Fibroblast of peridontal ligament (primary cell): ENCODE measurements at regions not wholly inside any gene's neighbourhood (a gene's known extent, or its start where the extent isn't known, plus 50 kb on each side); places are given as distances from the start of the nearest gene placed in this dataset.

ENCODE experiments used
- DNase-seq: peaks from one replicate; pipeline ENCODE4 v3.0.0-alpha.2; 2010; ENCODE audit errors: extremely low read depth

- DNase-seq = no peak
Observed at GRCh38 chr6:138607478-138608433, 108.5 kb upstream of the NHSL1 start.

DNA sequence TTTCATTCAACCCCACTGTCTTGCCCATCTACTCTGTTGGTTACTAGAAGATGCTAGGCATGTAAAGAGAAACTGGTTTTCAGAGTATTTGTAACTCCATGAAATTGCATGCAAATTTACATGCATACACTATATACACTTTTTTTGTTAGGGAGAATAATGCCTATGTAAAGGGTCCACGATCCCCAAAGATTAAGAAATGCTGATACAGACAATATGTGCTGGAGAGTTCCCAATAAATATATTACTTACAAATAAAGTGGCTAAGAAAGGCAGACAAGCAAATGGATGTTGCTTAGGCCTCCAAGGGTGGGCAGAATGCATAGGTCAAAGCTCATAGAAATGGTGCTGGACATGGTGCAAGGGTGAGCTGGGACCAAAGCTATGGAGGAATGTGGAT, 109.6 kb upstream of the NHSL1 start:
- DNase-seq = no peak

DNA sequence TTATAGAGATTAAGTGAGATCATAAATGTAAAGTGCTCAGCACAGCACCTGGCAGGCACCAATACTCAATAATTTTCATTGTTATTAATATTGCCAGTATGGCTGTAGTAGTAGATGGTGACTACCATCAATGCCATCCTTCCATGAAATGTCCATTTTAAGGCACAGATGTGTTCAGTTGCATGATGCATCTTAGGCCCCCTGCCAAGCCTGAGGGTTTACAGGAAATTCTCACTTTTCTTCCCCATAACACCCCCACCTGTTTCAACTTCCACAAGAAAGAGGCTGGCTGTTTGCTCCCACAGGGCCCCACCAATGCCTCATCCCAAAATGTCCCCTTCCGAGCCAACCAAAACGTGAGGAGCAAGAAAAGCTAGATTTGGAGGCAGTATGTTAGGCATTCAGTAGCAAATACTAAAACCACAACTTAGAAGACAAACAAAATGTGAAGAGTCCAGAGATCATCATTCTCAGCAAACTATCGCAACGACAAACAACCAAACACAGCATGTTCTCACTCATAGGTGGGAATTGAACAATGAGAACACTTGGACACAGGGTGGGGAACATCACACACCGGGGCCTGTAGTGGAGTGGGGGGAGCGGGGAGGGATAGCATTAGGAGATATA, 110.6 kb upstream of the NHSL1 start:
- DNase-seq = no peak

DNA sequence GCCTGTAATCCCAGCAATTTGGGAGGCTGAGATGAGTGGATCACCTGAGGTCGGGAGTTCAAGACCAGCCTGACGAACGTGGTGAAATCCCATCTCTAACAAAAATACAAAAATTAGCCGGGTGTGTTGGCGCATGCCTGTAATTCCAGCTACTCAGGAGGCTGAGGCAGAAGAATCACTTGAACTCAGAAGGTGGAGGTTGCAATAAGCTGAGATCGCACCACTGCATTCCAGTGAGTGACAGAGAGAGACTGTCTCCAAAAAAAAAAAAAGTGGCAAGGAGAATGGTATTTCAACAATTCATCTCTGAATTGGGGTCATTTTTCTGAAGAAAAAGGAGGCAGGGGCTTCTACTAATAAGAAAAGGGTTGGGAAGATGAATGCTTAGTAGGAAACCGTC, 111.5 kb upstream of the NHSL1 start:
- DNase-seq = no peak

DNA sequence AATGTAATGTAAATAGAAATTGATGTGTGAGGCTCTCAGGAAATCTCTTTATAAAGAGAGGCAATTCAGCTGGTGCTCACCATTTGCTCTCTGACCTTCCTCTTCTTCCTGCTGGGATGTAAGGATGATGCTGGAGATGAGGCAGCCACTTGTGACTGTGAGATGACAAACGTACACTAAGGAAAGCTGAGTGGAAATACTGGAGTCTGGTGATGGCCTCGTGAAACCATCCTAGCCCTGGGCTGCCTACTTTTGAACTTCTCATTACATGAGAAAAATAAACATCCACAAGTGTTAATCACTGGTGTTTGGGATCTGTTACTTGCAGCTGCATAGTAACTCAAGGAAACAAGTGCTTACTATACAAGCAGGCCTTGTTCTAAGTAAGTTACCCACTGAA, 114.9 kb upstream of the NHSL1 start:
- no peak for DNase-seq

DNA sequence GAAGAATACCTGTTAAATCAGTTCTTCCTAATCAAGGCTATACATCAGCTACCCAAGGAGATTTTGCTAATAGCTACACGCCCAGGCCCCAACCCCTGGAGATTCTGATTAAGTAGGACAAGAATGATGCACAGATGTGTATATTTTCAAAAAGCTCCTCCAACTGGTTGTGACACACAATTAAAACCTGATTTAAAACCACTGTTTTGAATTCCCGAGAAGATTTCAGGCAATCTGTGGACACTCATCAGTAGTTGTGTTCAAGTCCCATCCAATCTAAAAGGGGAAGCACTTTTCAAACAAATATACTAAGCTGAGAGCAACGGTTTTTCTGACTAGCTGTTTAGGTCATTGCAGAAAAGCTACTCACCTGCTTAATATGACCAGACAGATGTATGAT, 118.9 kb upstream of the NHSL1 start:
- DNase-seq = no peak

- no peak for DNase-seq
Observed at GRCh38 chr6:138620630-138621029, 121.3 kb upstream of the NHSL1 start.

- no peak for DNase-seq
Observed at GRCh38 chr6:138622967-138623366, 123.7 kb upstream of the NHSL1 start.

- DNase-seq = no peak
Observed at GRCh38 chr6:138631566-138631965, 132.3 kb upstream of the NHSL1 start.

DNA sequence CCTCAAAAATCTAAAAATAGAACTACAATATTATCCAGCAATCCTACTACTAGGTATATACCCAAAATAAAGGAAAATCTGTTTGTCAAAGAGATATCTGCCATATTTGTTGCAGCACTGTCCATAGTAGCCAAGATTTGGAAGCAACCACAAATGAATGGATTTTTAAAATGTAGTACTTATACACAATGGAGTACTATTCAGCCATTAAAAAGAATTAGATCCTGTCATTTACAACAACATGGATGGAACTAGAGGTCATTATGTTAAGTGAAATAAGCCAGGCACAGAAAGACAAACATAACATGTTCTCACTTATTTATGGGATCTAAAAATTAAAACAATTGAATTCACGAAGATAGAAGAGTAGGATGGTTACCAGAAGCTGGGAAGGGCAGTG, 135.7 kb upstream of the CCDC28A start:
- DNase-seq = no peak

- DNase-seq = no peak
Observed at GRCh38 chr6:138638604-138639003, 135.0 kb upstream of the CCDC28A start.

GRCh38 chr6:138640028-138640427, 133.5 kb upstream of the CCDC28A start:
- DNase-seq = no peak

GRCh38 chr6:138643210-138643609, 130.4 kb upstream of the CCDC28A start:
- DNase-seq = no peak

DNA sequence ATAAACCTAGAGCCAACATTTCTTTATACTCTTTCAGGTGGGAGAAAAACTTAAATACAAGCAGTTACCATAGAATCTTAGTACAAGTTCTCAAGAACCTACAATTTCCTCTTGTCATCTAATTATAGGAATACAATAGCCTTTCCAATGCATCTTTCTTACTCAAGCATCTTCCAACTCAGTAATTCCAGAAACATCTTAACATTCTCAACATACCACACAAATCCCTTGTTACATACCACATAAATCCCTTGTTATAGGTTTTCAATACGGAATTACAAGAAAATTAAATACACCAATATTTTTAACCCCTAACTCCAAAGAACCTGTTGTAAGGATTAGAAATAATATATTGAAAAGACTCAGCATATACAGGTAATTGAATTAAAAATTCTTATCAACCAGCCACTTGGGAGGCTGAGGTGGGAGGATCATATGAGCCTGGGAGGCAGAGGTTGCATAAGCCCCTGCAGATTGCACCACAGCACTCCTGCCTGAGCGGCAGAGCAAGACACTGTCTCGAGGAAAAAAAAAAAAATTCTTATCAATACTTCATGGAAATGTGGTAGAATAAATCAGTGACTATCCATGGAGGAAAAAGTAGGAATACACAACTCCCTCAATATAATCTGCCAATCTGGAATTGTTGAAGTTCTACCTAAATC, 127.5 kb upstream of the CCDC28A start:
- DNase-seq = no peak

- peak; percentile 78 for DNase-seq
Observed at GRCh38 chr6:138647006-138647405, 126.6 kb upstream of the CCDC28A start.

DNA sequence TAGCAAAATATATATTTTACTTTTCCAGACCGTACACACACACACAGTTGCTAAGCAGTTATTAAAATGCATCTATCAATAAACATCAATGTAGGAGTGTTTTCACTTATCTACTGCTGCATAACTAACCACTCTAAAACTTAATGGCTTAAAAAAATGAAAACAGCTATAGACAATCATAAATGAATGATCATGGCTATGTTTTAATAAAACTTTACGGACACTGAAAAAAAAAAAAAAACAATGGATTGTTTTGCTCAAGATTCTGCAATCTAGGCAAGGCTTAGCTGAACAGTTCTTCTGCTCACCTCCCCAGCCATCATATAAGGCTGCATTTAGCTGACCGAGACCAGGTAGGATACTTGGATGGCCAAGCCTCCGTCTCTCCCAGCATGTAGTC, 125.4 kb upstream of the CCDC28A start:
- DNase-seq = no peak

DNA sequence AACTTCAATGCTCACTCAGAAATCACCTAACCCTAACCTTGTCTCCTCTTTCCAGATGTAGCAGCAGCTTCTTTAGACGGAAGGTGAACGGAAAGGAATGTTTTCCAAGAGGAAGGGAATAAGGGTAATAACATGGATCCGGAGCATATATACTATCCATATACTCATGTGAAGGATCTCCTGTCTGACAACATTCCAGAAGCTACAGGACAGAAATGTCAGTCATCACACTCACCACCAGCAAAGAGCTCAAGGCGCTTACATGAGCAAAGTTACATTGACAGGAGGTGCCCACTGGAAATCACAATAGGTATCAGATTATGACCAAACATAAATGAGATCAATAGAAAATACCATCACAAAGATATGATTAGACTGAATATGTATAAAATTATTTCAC, 122.1 kb upstream of the CCDC28A start:
- no peak for DNase-seq

GRCh38 chr6:138652824-138653223, 120.7 kb upstream of the CCDC28A start:
- peak; percentile 49 for DNase-seq

GRCh38 chr6:138653435-138653834, 120.1 kb upstream of the CCDC28A start:
- peak; percentile 52 for DNase-seq

- DNase-seq = peak; percentile 39
Observed at GRCh38 chr6:138654715-138655634, 118.6 kb upstream of the CCDC28A start.

- no peak for DNase-seq
Observed at GRCh38 chr6:138655828-138656227, 117.7 kb upstream of the CCDC28A start.
